Endothelial cell (in vitro differentiated cells): ENCODE measurements at regions not wholly inside any gene's neighbourhood (a gene's known extent, or its start where the extent isn't known, plus 50 kb on each side); places are given as distances from the start of the nearest gene placed in this dataset.

Experiments
- DNase-seq: peaks from one replicate; pipeline ENCODE4 v3.0.0; 2021; ENCODE audit warnings: low spot score
- H3K27ac Mint-ChIP-seq: one replicate; pipeline ENCODE4 v1.8.0; 2021; ENCODE audit warnings: mixed read lengths, inconsistent platforms; ENCODE audit not compliant: unreplicated experiment
- H3K27me3 Mint-ChIP-seq: one replicate; pipeline ENCODE4 v1.8.0; 2021; ENCODE audit warnings: mild to moderate bottlenecking, moderate library complexity, mixed read lengths, inconsistent platforms; ENCODE audit not compliant: unreplicated experiment
- H3K36me3 Mint-ChIP-seq: one replicate; pipeline ENCODE4 v1.8.0; 2021; ENCODE audit warnings: mild to moderate bottlenecking, low read depth, mixed read lengths, inconsistent platforms; ENCODE audit not compliant: unreplicated experiment
- H3K4me1 Mint-ChIP-seq: one replicate; pipeline ENCODE4 v1.8.0; 2021; ENCODE audit warnings: mild to moderate bottlenecking, mixed read lengths, inconsistent platforms; ENCODE audit not compliant: unreplicated experiment
- H3K4me3 Mint-ChIP-seq: one replicate; pipeline ENCODE4 v1.8.0; 2021; ENCODE audit warnings: mild to moderate bottlenecking, mixed read lengths, inconsistent platforms; ENCODE audit not compliant: unreplicated experiment
- H3K9me3 Mint-ChIP-seq: one replicate; pipeline ENCODE4 v1.8.0; 2021; ENCODE audit warnings: mixed read lengths, inconsistent platforms; ENCODE audit not compliant: unreplicated experiment
- TF ChIP-seq, protein P1 (sequence below): fragments of 200-600 bp; sonication (generic); IDR thresholded peaks from one replicate; pipeline ENCODE4 v1.5.0; 2021; ENCODE audit warnings: antibody characterized with exemption; ENCODE audit not compliant: unreplicated experiment

DNA sequence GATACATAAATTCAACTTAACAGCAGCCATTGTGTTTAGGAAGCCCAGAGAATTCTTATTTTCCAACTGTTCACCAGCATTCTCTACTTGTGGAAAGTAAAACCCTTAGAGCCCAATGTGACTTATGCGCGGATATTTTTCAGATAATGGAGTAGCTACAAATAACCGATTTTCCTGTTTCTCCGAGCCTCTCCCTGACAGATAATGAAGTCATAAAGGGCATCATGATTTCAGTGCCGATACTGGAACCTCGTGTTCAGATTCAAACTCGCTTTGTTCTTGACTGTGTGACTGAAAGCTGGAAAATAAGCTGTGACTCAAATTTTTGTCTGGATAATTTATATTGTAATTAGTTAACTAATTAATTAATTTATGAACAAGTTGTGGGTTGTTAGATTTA, 228.2 kb downstream of the VAPA start:
- Mint-ChIP-seq H3K36me3 (no peaks in the 10 kb centered on the region), H3K27ac (no peak overlapping the region), H3K4me1 (peaks cover 5% of the 10 kb centered on the region), H3K9me3 (no peaks in the 10 kb centered on the region), H3K27me3 (peaks cover 4% of the 10 kb centered on the region), H3K4me3 (no peak overlapping the region)
- TF ChIP-seq, protein P1, sequence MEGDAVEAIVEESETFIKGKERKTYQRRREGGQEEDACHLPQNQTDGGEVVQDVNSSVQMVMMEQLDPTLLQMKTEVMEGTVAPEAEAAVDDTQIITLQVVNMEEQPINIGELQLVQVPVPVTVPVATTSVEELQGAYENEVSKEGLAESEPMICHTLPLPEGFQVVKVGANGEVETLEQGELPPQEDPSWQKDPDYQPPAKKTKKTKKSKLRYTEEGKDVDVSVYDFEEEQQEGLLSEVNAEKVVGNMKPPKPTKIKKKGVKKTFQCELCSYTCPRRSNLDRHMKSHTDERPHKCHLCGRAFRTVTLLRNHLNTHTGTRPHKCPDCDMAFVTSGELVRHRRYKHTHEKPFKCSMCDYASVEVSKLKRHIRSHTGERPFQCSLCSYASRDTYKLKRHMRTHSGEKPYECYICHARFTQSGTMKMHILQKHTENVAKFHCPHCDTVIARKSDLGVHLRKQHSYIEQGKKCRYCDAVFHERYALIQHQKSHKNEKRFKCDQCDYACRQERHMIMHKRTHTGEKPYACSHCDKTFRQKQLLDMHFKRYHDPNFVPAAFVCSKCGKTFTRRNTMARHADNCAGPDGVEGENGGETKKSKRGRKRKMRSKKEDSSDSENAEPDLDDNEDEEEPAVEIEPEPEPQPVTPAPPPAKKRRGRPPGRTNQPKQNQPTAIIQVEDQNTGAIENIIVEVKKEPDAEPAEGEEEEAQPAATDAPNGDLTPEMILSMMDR = no peak
- no peak for DNase-seq

DNA sequence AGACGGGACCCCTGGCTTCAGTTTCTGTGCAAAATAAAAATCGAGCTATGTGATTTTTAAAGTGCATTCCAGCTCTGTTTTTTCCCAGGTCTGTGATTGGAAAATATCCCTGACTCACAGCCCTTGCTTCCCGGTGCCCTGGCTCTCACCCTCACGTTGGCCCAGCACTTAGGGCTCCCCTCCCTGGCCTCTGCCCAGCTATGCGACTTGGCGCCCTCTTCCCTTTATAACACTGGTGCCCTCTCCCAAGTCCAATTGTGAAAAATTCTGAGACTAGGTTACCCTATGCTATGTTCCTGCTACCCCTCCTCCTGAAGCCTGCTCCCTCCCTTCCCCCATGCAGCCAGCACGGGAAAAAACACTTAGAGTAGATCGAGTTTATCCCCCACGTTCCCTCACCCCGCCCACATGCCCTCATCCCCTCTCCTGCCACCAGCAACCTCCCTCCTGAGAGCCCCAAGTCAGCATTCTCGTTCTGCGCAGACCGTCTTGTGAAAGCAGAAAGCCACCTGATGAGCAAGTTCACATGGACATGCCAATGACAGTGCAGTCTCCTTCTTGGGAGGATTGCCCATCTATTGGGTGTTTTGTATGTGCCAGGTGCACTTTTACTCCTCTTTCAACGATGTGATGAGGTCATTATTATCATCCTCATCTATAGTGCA, 228.8 kb downstream of the VAPA start:
- Mint-ChIP-seq H3K27me3 (peaks cover 4% of the 10 kb centered on the region), H3K4me1 (peaks cover 5% of the 10 kb centered on the region), H3K9me3 (no peaks in the 10 kb centered on the region), H3K4me3 (no peak overlapping the region), H3K36me3 (no peaks in the 10 kb centered on the region), H3K27ac (no peak overlapping the region)
- DNase-seq = no peak
- TF ChIP-seq, protein P1 = no peak

DNA sequence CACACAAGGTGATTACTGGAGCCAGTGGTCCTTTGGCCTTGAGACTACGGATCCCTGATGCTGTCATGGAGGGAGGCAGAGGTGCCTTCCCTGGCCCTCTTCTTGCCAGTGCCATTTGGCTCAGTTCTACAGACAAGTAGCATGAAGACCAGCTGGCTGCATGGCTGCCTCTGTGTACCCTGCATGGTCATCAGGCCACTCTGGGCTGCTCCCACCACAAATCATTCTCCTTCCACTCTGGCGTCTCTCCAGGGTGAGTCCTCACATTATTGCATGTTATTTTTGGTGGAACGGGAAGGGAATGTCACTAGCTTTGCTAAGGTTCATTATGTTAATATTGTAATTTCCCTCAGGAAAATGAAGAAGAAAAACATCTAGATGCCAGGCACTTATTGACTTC, 229.8 kb downstream of the VAPA start:
- Mint-ChIP-seq H3K4me3 (no peak overlapping the region), H3K36me3 (no peaks in the 10 kb centered on the region), H3K4me1 (peaks cover 5% of the 10 kb centered on the region), H3K27me3 (peaks cover 4% of the 10 kb centered on the region), H3K27ac (no peak overlapping the region), H3K9me3 (no peaks in the 10 kb centered on the region)
- no peak for DNase-seq
- TF ChIP-seq, protein P1 = no peak

DNA sequence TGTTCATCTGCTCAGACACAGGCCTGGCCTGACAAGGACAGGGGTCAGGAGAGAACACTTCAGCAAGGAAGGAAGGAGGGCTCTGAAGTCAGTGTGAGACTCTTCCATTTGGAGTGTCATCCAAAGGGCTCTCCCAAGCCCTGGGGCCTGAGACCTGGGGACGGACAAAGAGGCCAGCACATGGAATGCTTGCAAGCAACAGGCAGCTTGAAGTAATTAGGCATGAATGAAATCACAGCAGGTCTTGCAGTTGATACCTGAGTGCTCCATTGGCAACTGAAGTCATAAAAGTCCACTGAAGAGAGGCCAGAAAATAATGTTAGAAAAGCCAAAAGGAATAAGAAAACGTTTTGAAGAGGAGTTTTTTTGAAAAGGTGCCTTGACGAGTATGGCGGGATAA, 231.7 kb downstream of the VAPA start:
- TF ChIP-seq, protein P1 = no peak
- DNase-seq = no peak
- Mint-ChIP-seq H3K4me3 (no peak overlapping the region), H3K27ac (no peak overlapping the region), H3K27me3 (peaks cover 2% of the 10 kb centered on the region), H3K36me3 (no peaks in the 10 kb centered on the region), H3K9me3 (no peaks in the 10 kb centered on the region), H3K4me1 (no peaks in the 10 kb centered on the region)

DNA sequence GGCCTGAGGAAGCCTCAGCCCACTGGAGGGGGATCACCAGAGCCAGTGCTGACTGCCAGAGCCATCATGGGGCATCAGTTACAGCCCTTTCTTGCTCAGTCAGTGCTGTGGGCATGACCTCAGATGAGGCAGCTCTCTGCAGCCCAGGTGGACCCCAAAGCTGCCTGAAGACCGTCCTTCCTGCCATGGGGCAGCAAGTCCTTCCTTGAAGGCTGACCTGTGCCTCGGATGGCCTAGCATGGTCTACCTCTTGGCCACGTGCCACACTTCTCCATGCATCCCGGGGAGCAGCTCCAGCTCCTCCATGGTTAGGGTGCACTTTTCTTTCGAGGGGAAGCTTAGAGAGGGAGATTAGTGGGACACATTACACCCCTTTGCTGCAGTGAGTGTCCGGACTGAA, 233.4 kb downstream of the VAPA start:
- Mint-ChIP-seq H3K27ac (no peak overlapping the region), H3K9me3 (no peaks in the 10 kb centered on the region), H3K4me1 (no peaks in the 10 kb centered on the region), H3K4me3 (no peak overlapping the region), H3K27me3 (peaks cover 2% of the 10 kb centered on the region), H3K36me3 (no peaks in the 10 kb centered on the region)
- TF ChIP-seq, protein P1 = no peak
- no peak for DNase-seq
